GM10248 (cell line): ENCODE measurements at regions not wholly inside any gene's neighbourhood (a gene's known extent, or its start where the extent isn't known, plus 50 kb on each side); places are given as distances from the start of the nearest gene placed in this dataset.

ENCODE experiments used
- CTCF ChIA-PET: fragments of 300-600 bp; sonication (Branson Sonifier 250); formaldehyde crosslinking; extraction: SDS; loops from one replicate; lab custom pipeline; 2021; ENCODE audit warnings: antibody characterized with exemption; lab: Yijun Ruan, JAX
- POLR2A ChIA-PET: fragments of 350-650 bp; sonication (Branson Sonifier 250); formaldehyde crosslinking; extraction: SDS; loops from one replicate; lab custom pipeline; 2020; ENCODE audit warnings: antibody characterized with exemption; lab: Yijun Ruan, JAX
- DNase-seq: peaks from one replicate; pipeline ENCODE4 v3.0.0; 2012; ENCODE audit errors: extremely low spot score
- CTCF ChIP-seq: IDR thresholded peaks from 2 replicates; pipeline ENCODE4 v1.5.1; 2012; ENCODE audit warnings: mild to moderate bottlenecking, low read depth; ENCODE audit errors: extremely low read depth, missing control alignments, control extremely low read depth

GRCh38 chr6:23736577-23736976 lies 389.4 kb upstream of the NRSN1 start:
- TF ChIP-seq CTCF: no peak
- CTCF ChIA-PET: interaction anchor here (1.4 kb wide), 1 partner anchor 13 kb away, joined by 3 read pairs; no protein-coding TSS in a partner anchor
- POLR2A ChIA-PET: no interaction called here
- DNase-seq: no peak

GRCh38 chr6:23747239-23747638 lies 378.8 kb upstream of the NRSN1 start:
- CTCF ChIA-PET: no interaction called here
- TF ChIP-seq CTCF: no peak
- POLR2A ChIA-PET: no interaction called here
- no peak for DNase-seq

- no peak for TF ChIP-seq CTCF
- POLR2A ChIA-PET: no interaction called here
- DNase-seq: no peak
- CTCF ChIA-PET: no interaction called here
Measured at GRCh38 chr6:23752414-23752813, 373.6 kb upstream of the NRSN1 start.

- DNase-seq: no peak
- TF ChIP-seq CTCF: no peak
- POLR2A ChIA-PET: no interaction called here
- CTCF ChIA-PET: no interaction called here
Measured at GRCh38 chr6:23754197-23754596, 371.8 kb upstream of the NRSN1 start.

GRCh38 chr6:23775127-23775526 lies 350.9 kb upstream of the NRSN1 start:
- DNase-seq: no peak
- no peak for TF ChIP-seq CTCF
- ChIA-PET CTCF (interaction anchor here (1.6 kb wide), 1 partner anchor 11 kb away, joined by 3 read pairs; no protein-coding TSS in a partner anchor), POLR2A (no interaction called here)

- ChIA-PET CTCF (no interaction called here), POLR2A (no interaction called here)
- no peak for DNase-seq
- TF ChIP-seq CTCF: no peak
Measured at GRCh38 chr6:23783901-23784300, 342.1 kb upstream of the NRSN1 start.
